PC-3 (cell line): ENCODE measurements at regions not wholly inside any gene's neighbourhood (a gene's known extent, or its start where the extent isn't known, plus 50 kb on each side); places are given as distances from the start of the nearest gene placed in this dataset.

Experiments
- CTCF ChIP-seq: fragments of 300-600 bp; sonication (generic); conservative IDR thresholded peaks from 2 replicates; pipeline ENCODE4 v1.5.1; 2017; ENCODE audit warnings: antibody characterized with exemption, low read depth, mild to moderate bottlenecking, low read length
- EZH2phosphoT487 ChIP-seq: fragments of 300-600 bp; sonication (generic); IDR thresholded peaks from 2 replicates; pipeline ENCODE4 v1.6.1; 2018; ENCODE audit warnings: mild to moderate bottlenecking, antibody characterized with exemption, low read length, borderline replicate concordance

- TF ChIP-seq EZH2phosphoT487 = no peak
- no peak for TF ChIP-seq CTCF
These were observed 1119.1 kb upstream of the ATXN7L3B start for GRCh38 chr12:73418541-73418940.
